ENCODE measurements at regions not wholly inside any gene's neighbourhood (a gene's known extent, or its start where the extent isn't known, plus 50 kb on each side); places are given as distances from the start of the nearest gene placed in this dataset.

DNA sequence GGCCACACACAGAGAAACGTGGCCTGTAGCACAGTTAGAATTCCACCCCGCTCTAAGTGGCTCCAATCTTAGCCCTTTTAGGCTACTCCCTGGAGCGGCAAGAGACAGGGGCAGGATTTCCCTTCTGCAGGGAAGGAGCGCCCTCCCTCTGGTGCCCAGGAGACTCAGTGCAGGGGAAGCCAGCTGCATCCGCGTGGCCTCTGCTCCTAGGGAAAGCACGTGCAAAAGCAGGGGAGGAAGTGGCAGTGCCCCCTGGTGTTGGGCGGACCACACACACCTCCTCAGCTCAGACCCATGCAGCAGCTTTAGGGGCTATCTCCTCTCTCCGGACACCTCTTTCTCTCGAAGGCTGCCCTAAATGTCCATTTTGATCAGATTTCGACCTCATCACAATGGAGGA, 50.0 kb downstream of the SPRING1 start:
- Mint-ChIP-seq H3K36me3 (ENCODE audit: low read depth) (no peaks in the 10 kb centered on the region), H3K27me3 (ENCODE audit: low read depth) (peaks cover 27% of the 10 kb centered on the region), H3K27ac (no peak overlapping the region), H3K4me3 (no peak overlapping the region), H3K9me3 (no peaks in the 10 kb centered on the region), H3K4me1 (peaks cover 13% of the 10 kb centered on the region)
- TF ChIP-seq, protein P1, sequence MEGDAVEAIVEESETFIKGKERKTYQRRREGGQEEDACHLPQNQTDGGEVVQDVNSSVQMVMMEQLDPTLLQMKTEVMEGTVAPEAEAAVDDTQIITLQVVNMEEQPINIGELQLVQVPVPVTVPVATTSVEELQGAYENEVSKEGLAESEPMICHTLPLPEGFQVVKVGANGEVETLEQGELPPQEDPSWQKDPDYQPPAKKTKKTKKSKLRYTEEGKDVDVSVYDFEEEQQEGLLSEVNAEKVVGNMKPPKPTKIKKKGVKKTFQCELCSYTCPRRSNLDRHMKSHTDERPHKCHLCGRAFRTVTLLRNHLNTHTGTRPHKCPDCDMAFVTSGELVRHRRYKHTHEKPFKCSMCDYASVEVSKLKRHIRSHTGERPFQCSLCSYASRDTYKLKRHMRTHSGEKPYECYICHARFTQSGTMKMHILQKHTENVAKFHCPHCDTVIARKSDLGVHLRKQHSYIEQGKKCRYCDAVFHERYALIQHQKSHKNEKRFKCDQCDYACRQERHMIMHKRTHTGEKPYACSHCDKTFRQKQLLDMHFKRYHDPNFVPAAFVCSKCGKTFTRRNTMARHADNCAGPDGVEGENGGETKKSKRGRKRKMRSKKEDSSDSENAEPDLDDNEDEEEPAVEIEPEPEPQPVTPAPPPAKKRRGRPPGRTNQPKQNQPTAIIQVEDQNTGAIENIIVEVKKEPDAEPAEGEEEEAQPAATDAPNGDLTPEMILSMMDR (IDR thresholded peaks at IDR 0.05; ENCODE audit: unreplicated experiment in 3 of 3), result peak; percentile 19 to 37 (median 35)

DNA sequence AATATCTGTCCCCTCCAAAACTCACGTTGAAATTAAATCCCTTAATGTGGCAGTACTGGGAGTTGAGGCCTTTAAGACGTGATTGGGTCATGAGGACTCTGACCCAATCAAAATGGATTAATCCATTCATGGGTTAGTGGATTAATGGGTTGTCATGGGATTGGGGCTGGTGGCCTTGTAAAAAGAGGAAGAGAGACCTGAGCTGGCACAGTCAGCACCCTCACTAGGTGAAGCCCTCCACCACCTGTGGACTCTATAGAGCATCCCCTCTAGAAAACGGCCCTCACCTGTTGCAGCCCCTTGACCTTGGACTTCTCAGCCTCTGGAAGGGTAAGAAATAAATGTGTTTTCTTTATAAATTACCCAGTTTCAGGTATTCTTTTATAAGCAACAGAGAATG, 53.0 kb downstream of the SPRING1 start:
- H3K27me3 Mint-ChIP-seq (ENCODE audit: low read depth), result peaks cover 12% of the 10 kb centered on the region
- no peaks in the 10 kb centered on the region for H3K9me3 Mint-ChIP-seq
- no peak overlapping the region for H3K27ac Mint-ChIP-seq
- TF ChIP-seq, protein P1 (IDR thresholded peaks at IDR 0.05; ENCODE audit: unreplicated experiment in 3 of 3), result no peak
- H3K4me3 Mint-ChIP-seq, result no peak overlapping the region
- no peaks in the 10 kb centered on the region for H3K36me3 Mint-ChIP-seq (ENCODE audit: low read depth)
- H3K4me1 Mint-ChIP-seq, result peaks cover 1% of the 10 kb centered on the region

DNA sequence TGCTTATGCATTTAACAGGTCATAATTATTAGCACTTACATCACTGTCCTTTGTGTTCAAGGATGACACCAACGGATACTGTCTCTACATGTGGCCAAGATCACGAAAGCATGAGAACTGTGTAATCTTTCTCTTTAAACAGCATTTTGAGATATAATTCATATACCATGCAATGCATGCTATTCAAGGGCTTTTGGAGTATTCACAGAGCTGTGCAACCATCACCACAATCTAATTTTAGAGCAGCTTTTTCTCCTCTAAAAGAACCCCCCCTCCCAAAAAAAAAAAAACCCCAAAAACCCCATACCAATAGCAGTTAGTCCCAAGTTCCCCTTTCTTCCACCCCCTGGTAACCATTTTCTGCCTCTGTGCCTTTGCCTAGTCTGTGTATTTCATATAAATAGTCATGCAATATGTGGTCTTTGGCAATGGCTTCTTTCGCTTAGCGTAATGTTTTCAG, 60.6 kb downstream of the SPRING1 start:
- Mint-ChIP-seq H3K4me1 (peaks cover 14% of the 10 kb centered on the region), H3K9me3 (peaks cover 10% of the 10 kb centered on the region), H3K4me3 (no peak overlapping the region), H3K27ac (peak overlapping the region in 1 of 3 experiments; percentile 48), H3K27me3 (ENCODE audit: low read depth) (peaks cover 7% of the 10 kb centered on the region), H3K36me3 (ENCODE audit: low read depth) (peaks cover 4% of the 10 kb centered on the region)
- TF ChIP-seq, protein P1 (IDR thresholded peaks at IDR 0.05; ENCODE audit: unreplicated experiment in 3 of 3), result no peak

DNA sequence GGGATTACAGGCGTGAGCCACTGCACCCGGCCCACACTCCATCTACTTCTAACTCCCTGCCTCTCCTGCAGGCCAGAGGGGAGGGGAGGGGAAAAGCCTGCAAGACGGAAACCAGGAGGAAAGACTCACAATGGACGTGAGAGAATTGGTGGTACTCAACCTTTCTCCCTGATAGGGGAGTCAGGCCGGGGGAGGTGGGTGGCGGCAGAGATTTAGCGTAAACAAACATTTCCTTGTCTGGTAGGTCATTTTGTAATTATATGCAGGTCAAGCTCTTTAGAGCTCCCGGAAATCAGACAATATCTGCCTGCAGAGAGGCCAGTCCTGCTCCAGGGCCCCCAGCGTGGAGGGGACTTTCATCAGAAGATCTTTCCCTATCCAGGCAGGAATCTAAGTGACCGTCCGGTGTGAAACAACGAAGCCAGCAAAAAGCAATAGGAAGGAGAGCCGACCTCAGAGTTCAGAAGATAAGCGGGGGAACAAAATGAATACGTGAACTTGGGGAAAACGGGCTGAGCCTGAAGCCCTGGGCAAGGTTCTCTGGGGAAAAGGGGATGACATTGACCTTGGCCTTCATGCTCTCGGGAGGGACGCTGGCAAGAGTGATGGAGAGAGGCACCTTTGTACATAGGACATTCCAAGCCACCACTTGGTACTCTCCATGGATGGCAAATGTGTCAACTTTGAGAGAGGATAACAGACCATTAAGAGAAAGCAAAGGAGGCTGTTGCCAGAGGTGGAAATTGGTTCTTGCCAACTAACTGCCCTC, 62.3 kb downstream of the SPRING1 start:
- peaks cover 4% of the 10 kb centered on the region for H3K36me3 Mint-ChIP-seq (ENCODE audit: low read depth)
- peak overlapping the region; percentile 8 to 28 (median 14) for H3K27ac Mint-ChIP-seq
- peaks cover 13% of the 10 kb centered on the region for H3K9me3 Mint-ChIP-seq
- peaks cover 14% of the 10 kb centered on the region for H3K4me1 Mint-ChIP-seq
- peak overlapping the region in 2 of 3 experiments; percentile 2 to 4 for H3K4me3 Mint-ChIP-seq
- TF ChIP-seq, protein P1 (IDR thresholded peaks at IDR 0.05; ENCODE audit: unreplicated experiment in 3 of 3), result no peak
- peaks cover 12% of the 10 kb centered on the region for H3K27me3 Mint-ChIP-seq (ENCODE audit: low read depth)

DNA sequence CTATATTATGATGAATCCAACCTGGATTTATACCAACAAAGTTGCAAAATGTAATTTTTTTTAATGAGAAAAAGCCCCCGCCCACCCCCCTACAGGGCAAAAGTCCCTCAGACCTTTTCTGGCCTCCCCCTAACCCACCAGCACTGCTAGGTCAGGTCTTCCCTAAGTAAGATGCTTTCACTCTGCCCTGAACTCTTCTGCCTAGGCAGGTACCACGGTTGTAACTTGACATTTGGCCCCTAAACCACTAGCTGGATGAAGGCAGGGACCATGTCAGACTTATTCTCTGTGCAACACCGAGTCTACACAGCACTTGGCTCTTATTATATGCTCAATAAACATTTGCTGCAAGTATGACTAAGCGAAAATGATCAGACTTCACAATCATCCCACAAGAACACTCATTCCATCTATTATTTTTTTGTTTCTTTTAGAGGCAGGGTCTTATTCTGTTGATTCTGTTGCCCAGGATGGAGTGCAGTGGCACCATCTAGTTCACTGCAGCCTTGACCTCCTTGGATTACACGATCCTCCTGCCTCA, 63.2 kb downstream of the SPRING1 start:
- peaks cover 12% of the 10 kb centered on the region for H3K27me3 Mint-ChIP-seq (ENCODE audit: low read depth)
- peaks cover 13% of the 10 kb centered on the region for H3K9me3 Mint-ChIP-seq
- peak overlapping the region in 1 of 3 experiments; percentile 14 for H3K27ac Mint-ChIP-seq
- no peak overlapping the region for H3K4me3 Mint-ChIP-seq
- H3K36me3 Mint-ChIP-seq (ENCODE audit: low read depth), result peaks cover 4% of the 10 kb centered on the region
- H3K4me1 Mint-ChIP-seq, result peaks cover 14% of the 10 kb centered on the region
- TF ChIP-seq, protein P1 (IDR thresholded peaks at IDR 0.05; ENCODE audit: unreplicated experiment in 3 of 3), result no peak
